Esophagus squamous epithelium (tissue), 4 donors: ENCODE measurements at regions not wholly inside any gene's neighbourhood (a gene's known extent, or its start where the extent isn't known, plus 50 kb on each side); places are given as distances from the start of the nearest gene placed in this dataset.
"Not testable (repeated sequence)": the region's sequence is repeated elsewhere in the genome, so short reads cannot be mapped to it uniquely, and the experiment has no call there.

Experiments
- CTCF ChIP-seq, 6 experiments: fragments of 450-650 bp in 4 of 6; fragments of 200-600 bp in 2 of 6; sonication (generic) in 2 of 6; IDR thresholded peaks; one replicate each; pipeline ENCODE4 v1.5.1; 2016 to 2019; ENCODE audit warnings: antibody characterized with exemption in 6 of 6, mild to moderate bottlenecking in 4 of 6, moderate library complexity in 4 of 6
- POLR2A ChIP-seq, 4 donors: fragments of 450-650 bp; IDR thresholded peaks; one replicate each; pipeline ENCODE4 v1.6.1; 2017; ENCODE audit warnings: antibody characterized with exemption in 4 of 4, mild to moderate bottlenecking in 4 of 4, moderate library complexity in 3 of 4

- TF ChIP-seq CTCF, POLR2A (IDR thresholded peaks at IDR 0.05): not testable (repeated sequence)
Observed at GRCh38 chr2:192384191-192384590, 189.5 kb upstream of the TMEFF2 start.
